SK-N-MC (cell line): ENCODE measurements at regions not wholly inside any gene's neighbourhood (a gene's known extent, or its start where the extent isn't known, plus 50 kb on each side); places are given as distances from the start of the nearest gene placed in this dataset.

Source experiments
- DNase-seq: peaks from one replicate; pipeline ENCODE4 v3.0.0-alpha.2; 2011; ENCODE audit warnings: low read depth, low spot score
- H3K27ac ChIP-seq: fragments of 200-600 bp; sonication (generic); 2 replicates; pipeline ENCODE4 v1.5.1; 2016; ENCODE audit warnings: mixed run types
- H3K36me3 ChIP-seq: fragments of 200-600 bp; sonication (generic); 2 replicates; pipeline ENCODE4 v1.6.1; 2017; ENCODE audit warnings: antibody characterized with exemption, low read length, mixed read lengths; ENCODE audit not compliant: insufficient read depth
- H3K4me3 ChIP-seq: fragments of 200-600 bp; sonication (generic); 2 replicates; pipeline ENCODE4 v1.5.1; 2016
- H3K9ac ChIP-seq: fragments of 200-600 bp; sonication (generic); 2 replicates; pipeline ENCODE4 v1.8.0; 2017; ENCODE audit warnings: mixed run types, mixed read lengths; ENCODE audit not compliant: insufficient read length
- H3K9me3 ChIP-seq: fragments of 200-600 bp; sonication (generic); 2 replicates; pipeline ENCODE4 v1.6.1; 2017; ENCODE audit warnings: low read depth, mild to moderate bottlenecking, antibody characterized with exemption, low read length, moderate library complexity, mixed read lengths
- EZH2 ChIP-seq: fragments of 200-600 bp; sonication (generic); IDR thresholded peaks from one replicate; pipeline ENCODE4 v1.6.1; 2017; ENCODE audit warnings: antibody characterized with exemption
- FOXP2 ChIP-seq: optimal IDR thresholded peaks from 2 replicates; pipeline ENCODE3; 2011; ENCODE audit warnings: mild to moderate bottlenecking, moderate library complexity; ENCODE audit not compliant: insufficient read depth; ENCODE audit errors: extremely low read length, control extremely low read depth
- POLR2AphosphoS5 ChIP-seq: IDR thresholded peaks from 2 replicates; pipeline ENCODE4 v1.6.1; 2012; ENCODE audit warnings: mild to moderate bottlenecking, low read depth, low read length, borderline replicate concordance

DNA sequence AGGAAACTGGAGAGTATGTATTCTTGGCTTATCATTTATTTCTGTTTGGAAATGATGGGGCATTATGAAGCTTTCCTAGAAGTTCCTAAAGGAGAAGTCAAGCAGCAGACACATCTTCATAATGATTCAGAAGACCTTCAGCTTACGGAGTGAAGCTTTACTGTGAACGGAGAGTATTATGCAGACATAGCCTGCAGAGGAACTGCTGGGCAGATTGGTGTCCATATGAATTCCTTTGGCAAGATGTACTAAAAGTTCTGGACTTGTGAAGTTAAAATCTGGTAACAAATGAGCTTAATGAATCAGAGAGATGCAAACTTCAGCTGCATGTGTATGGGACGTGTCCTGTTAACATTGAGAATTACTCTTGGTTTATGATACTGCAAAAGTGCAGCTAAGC is 60.1 kb downstream of the NABP1 start:
- Histone ChIP-seq H3K9me3 (no peaks in the 10 kb centered on the region), H3K36me3 (no peaks in the 10 kb centered on the region)

DNA sequence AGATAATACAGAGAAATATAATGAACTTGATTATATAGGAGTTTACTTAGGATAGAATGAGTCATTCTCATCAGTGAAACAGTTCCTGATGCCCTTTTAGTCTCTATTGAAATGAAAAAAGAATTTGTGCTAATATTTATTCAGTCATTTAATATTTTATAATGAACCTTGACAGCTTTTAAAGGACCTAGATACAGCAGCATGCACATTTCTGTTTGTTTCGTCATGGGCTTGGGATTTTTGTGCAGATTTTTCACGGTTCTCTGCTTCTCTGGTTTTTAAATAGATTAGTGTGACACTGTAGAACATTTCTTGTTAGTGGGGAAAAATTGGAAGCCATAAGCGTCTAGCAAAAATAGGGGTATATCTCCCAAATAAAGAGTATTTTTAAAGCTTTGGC is 60.7 kb downstream of the NABP1 start:
- Histone ChIP-seq H3K9ac (no peak overlapping the region), H3K36me3 (no peaks in the 10 kb centered on the region), H3K27ac (peak overlapping the region; percentile 23), H3K4me3 (no peak overlapping the region), H3K9me3 (no peaks in the 10 kb centered on the region)
- DNase-seq = no peak
- TF ChIP-seq EZH2 (no peak), POLR2AphosphoS5 (no peak), FOXP2 (no peak)

More for the DNA sequence above, 60.1 kb downstream of the NABP1 start:
- TF ChIP-seq EZH2 (no peak), POLR2AphosphoS5 (no peak), FOXP2 (no peak)
- Histone ChIP-seq H3K9ac (no peak overlapping the region), H3K4me3 (no peak overlapping the region), H3K27ac (no peak overlapping the region)
- no peak for DNase-seq

DNA sequence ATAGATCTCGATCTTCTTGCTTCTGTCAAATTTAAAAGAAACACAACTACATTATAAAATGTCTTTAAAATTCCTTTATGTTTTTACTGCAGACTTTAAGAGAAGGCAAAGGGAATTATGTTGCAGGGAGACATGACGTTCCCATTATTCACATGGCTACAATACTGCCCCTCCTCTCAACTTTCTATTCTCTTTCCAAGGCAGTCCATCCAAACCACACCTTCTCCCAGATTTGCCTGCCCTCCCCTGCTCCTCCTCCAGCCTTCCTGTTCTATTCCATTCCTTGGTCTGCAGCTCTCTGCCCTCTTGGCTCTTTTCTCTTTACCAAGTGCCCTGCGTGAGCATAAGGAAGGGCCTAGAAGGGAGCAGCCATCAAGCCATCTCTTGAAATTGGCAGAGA is 61.3 kb downstream of the NABP1 start:
- H3K9me3 ChIP-seq = no peaks in the 10 kb centered on the region
- TF ChIP-seq POLR2AphosphoS5 (no peak), FOXP2 (no peak), EZH2 (no peak)
- peak overlapping the region; percentile 23 for H3K27ac ChIP-seq
- no peak for DNase-seq
- H3K36me3 ChIP-seq = no peaks in the 10 kb centered on the region
- no peak overlapping the region for H3K4me3 ChIP-seq
- no peak overlapping the region for H3K9ac ChIP-seq

DNA sequence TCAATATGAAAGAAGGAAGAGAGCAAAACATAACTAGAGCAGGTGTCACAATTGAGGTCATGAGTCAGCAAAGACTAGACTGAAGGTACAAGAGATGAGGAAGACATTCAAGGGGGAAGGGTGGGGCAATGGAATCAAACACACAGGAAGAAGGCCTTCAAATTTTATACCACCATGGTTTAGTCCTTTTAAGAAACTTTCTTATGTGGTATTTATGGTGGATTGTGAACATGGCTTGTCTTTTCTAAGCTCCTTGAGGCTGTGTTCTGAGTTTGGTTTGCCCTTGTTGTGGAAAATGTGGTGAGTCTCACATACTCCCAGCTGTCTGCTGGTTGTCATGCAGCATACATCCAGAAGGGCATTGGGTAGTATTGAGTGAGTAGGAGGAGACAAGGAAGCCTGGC is 62.1 kb downstream of the NABP1 start:
- Histone ChIP-seq H3K36me3 (no peaks in the 10 kb centered on the region), H3K4me3 (no peak overlapping the region), H3K9ac (no peak overlapping the region), H3K27ac (no peak overlapping the region), H3K9me3 (no peaks in the 10 kb centered on the region)
- TF ChIP-seq FOXP2 (no peak), EZH2 (no peak), POLR2AphosphoS5 (no peak)
- DNase-seq = no peak

DNA sequence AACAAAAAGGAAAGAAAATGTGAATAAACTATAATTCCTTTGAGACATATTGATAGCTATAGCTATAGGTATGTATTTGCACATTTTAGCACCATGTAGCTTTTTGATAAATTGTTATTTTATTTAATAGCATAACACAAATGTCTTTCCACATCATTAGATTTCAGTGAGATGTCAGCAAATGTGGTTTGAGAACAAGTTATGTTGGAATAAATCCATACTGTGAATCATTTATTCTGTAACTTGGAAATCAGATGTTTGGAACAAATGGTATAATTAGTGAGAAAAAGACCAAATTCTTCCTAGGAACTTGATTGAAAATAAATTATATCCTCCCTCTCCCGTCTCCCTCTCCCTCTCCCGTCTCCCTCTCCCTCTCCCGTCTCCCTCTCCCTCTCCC is 62.8 kb downstream of the NABP1 start:
- no peak for DNase-seq
- TF ChIP-seq EZH2 (no peak), FOXP2 (no peak), POLR2AphosphoS5 (no peak)

DNA sequence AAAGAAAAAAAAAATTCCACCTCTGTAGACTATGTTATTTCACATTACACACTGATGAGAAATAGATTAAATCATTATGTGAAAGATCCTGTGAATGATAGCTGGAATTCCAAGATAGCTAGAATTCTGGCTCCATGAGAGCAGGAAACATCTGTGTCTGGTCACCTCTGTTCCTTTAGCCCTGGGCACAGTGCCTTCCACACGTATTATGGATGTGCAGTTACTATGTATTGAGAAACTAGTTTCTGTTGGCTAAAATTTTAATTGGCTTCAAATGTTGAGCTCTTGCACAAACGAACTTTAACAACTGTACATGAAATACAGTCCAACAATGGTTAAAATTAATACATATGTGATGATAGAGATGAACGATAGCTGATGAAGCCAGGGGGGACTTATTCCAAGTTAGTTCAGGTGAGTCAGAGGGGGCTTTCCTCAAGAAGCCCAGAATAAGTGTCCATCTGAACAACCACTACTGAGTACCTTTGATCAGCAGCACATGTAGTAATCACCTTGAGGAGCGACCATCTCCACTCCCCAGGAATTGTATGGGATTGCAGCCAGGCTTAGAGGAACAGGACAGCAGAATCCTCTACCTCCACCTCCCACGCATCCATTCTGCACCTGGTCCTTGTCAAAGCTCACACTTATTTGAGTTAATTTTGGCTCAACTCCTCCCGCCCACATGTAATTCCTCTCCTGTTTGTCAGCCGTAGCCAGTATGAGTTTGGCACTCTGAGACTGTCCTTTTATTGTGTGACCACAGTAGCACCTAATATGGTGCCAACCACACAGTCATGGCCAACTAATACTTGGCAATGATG is 68.6 kb downstream of the NABP1 start:
- Histone ChIP-seq H3K27ac (no peak overlapping the region), H3K9me3 (no peaks in the 10 kb centered on the region), H3K36me3 (no peaks in the 10 kb centered on the region), H3K4me3 (no peak overlapping the region), H3K9ac (no peak overlapping the region)
- no peak for TF ChIP-seq EZH2
- TF ChIP-seq FOXP2 = no peak
- no peak for TF ChIP-seq POLR2AphosphoS5
- no peak for DNase-seq

More for the DNA sequence above, 62.8 kb downstream of the NABP1 start:
- Histone ChIP-seq H3K9me3 (no peaks in the 10 kb centered on the region), H3K27ac (no peak overlapping the region), H3K9ac (no peak overlapping the region), H3K4me3 (no peak overlapping the region), H3K36me3 (no peaks in the 10 kb centered on the region)

DNA sequence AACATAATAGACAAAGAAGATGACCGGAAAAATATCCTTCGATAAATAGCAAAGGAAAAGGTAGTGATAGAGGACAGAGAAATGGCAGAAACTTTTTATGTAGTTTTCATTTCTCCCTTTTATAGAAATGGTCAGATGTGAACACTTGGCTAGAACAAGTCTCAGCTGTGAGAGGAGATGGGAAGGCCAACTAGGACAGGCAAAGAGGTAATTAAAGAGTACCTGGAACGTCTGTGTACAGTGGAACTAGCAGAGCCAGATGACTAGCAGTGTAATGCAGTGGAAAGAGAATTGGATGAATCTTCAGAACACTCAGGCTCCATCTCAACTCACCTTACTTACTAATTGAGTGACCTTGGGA is 69.2 kb downstream of the NABP1 start:
- Histone ChIP-seq H3K9ac (no peak overlapping the region), H3K36me3 (no peaks in the 10 kb centered on the region), H3K27ac (no peak overlapping the region), H3K4me3 (no peak overlapping the region), H3K9me3 (no peaks in the 10 kb centered on the region)
- DNase-seq = no peak
- no peak for TF ChIP-seq POLR2AphosphoS5
- TF ChIP-seq FOXP2 = no peak
- TF ChIP-seq EZH2 = no peak

DNA sequence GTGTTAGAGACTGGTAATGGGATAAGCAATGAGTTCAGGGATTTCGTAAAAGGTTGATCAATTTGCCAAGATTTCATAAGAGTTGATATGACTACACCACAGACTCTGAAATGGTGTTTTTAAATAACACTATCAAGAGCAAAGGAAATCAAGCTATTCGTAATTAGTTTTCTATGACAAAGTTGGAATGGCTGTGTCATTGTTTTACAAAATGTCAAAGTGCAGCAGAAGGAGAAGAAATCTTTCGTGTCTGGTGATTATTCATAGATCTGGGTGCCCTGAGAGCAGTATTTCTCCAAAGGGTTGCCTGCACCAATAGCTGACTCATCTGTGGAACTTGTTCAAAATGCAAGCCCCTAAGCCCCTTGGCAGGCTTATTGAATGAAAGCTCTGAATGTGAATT is 70.1 kb downstream of the NABP1 start:
- H3K27ac ChIP-seq = no peak overlapping the region
- no peaks in the 10 kb centered on the region for H3K36me3 ChIP-seq
- H3K9me3 ChIP-seq = no peaks in the 10 kb centered on the region
- H3K4me3 ChIP-seq = no peak overlapping the region
- DNase-seq = no peak
- H3K9ac ChIP-seq = no peak overlapping the region
- TF ChIP-seq FOXP2 (no peak), POLR2AphosphoS5 (no peak)
